Kasumi-1 (cell line): ENCODE measurements at regions not wholly inside any gene's neighbourhood (a gene's known extent, or its start where the extent isn't known, plus 50 kb on each side); places are given as distances from the start of the nearest gene placed in this dataset.
"Not testable (repeated sequence)": the region's sequence is repeated elsewhere in the genome, so short reads cannot be mapped to it uniquely, and the experiment has no call there.

Experiments
- DNase-seq, 2 experiments: peaks; one replicate each; lab custom pipeline; 2025; lab: John Stamatoyannopoulos, UW

DNA sequence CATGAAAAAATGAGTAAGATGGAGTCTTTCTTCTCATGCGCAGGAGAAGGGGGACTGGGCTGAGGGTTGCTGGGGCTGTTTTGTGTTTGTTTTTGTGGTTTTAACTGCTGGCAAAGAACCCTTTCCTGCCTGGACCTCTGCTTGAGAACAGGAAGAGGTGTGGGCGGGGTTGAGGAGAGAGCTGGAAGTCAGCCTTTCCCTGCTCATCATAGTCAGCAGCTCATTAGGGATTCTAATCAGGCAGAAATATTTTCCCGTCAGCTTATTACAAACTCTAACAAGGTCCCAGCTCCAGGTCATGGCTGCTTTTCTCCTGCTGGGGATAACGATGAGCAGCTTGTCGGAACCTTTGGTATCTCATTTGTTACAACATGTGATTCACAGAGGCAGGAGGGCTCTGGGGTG lies 185.0 kb upstream of the NRXN3 start:
- DNase-seq: no peak

GRCh38 chr14:77986773-77987172 lies 183.4 kb upstream of the NRXN3 start:
- DNase-seq: no peak

- DNase-seq: no peak
Measured at GRCh38 chr14:77988096-77988870, 181.9 kb upstream of the NRXN3 start.

DNA sequence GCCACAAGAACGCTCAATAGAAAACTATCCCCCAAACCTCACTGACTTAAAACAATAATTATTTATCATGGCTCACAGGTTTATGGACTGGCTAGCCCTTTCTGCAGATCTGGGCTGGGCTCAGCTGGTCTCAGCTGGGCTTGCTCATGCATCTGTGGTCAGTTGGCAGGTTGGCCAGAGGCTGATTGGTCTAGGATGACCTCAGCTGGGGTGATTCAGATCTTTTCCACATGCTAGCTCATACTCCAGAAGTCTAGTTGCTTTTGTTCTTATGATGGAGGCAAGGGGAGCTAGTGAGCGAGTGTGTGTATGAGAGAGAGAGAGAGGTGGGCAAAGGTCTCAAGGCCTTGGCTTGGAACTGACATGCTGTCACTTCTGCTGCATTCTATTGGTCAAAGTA lies 181.2 kb upstream of the NRXN3 start:
- no peak for DNase-seq

- no peak for DNase-seq
Measured at GRCh38 chr14:77989441-77989991, 180.7 kb upstream of the NRXN3 start.

- DNase-seq: no peak
Measured at GRCh38 chr14:77990337-77990736, 179.8 kb upstream of the NRXN3 start.

GRCh38 chr14:77991128-77991772 lies 178.9 kb upstream of the NRXN3 start:
- no peak for DNase-seq

- DNase-seq: peak; percentile 19 to 29
Measured at GRCh38 chr14:78005325-78005724, 164.8 kb upstream of the NRXN3 start.

DNA sequence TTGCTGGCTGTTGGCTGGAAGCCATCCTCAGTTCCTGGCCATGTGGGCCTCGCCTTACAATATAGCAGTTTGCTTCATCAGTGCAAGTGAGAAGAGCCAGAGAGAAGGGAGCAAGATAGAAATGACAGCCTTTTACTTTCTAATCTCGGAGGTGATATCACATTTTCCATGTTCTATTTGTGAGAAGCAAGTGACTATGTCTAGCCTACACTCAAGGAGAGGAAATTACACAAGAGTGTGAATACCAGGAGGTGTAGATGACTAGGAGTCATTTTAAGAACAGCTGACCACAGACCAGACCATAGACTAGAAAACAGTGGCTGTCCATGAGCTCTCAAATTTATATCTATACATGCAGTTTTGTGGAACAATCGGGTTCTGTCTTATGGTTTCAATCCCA lies 163.0 kb upstream of the NRXN3 start:
- DNase-seq: no peak

GRCh38 chr14:78010688-78011087 lies 159.5 kb upstream of the NRXN3 start:
- DNase-seq: no peak

DNA sequence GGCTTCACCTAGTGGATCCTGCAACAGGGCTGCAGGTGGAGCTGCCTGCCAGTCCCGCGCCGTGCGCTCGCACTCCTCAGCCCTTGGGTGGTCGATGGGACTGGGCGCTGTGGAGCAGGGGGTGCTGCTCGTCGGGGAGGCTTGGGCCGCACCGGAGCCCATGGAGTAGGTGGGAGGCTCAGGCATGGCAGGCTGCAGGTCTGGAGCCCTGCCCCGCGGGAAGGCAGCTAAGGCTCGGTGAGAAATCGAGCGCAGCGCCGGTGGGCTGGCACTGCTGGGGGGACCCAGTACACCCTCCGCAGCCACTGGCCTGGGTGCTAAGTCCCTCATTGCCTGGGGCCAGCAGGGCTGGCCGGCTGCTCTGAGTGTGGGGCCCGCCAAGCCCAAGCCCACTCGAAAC lies 156.3 kb upstream of the NRXN3 start:
- DNase-seq: not testable (repeated sequence)

GRCh38 chr14:78016532-78016931 lies 153.6 kb upstream of the NRXN3 start:
- no peak for DNase-seq

DNA sequence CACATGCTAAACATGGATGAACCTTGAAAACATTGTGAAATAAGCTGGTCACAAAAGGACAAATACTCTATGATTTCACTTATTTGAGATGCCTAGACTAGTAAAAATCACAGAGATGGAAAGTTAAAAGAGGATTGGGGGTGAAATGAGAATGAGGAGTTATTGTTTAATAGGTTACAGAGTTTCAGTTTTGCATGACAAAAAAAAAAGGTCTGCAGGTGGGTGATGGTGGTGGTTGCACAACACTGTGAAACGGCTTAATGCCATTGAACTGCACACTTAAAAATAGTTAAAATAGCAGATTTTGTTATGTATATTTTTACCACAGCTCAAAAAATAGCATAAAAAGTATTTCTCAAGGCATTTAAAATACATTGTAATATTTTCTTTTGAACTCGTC lies 151.9 kb upstream of the NRXN3 start:
- DNase-seq: no peak

- peak; percentile 83 to 87 for DNase-seq
Measured at GRCh38 chr14:78022059-78022458, 148.1 kb upstream of the NRXN3 start.

GRCh38 chr14:78023112-78023511 lies 147.1 kb upstream of the NRXN3 start:
- DNase-seq: no peak

- DNase-seq: no peak
Measured at GRCh38 chr14:78028471-78028870, 141.7 kb upstream of the NRXN3 start.

DNA sequence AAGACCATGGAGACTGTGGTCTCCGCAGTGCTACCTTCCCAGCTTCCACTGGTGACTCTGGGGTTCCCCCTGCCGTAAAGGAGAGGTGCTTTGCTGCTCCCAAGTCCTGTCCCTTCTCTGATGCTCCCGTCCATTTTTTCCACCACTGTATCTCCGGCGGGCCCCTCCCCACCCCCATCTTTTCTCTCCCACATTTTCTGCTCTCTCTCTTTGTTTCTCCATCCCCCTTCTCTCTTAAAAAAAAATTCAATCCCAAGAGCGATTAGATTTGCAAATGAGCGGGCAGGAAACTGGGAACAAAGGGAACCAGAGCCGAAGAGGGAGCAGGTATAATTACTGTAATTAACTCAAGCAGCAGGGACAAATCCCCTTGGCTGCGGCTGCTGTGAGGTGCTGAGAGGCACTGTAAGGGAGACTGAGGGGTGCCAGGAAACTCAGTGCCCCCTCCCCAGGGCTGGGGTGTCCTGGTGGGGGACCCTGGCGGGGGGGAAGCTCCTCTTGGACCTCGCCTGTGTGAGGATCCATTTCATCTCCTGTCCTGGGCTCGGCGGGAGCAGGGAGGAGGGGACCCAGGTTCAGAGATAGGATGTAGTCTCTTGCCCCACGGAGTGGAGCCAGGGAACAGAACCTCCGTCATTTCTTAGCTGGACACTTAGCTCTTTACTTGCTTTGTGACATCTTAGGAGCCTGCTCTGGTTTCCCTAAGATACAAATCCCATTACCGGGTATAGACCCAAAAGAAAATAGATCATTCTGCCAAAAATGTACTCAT lies 140.4 kb upstream of the NRXN3 start:
- DNase-seq: no peak

DNA sequence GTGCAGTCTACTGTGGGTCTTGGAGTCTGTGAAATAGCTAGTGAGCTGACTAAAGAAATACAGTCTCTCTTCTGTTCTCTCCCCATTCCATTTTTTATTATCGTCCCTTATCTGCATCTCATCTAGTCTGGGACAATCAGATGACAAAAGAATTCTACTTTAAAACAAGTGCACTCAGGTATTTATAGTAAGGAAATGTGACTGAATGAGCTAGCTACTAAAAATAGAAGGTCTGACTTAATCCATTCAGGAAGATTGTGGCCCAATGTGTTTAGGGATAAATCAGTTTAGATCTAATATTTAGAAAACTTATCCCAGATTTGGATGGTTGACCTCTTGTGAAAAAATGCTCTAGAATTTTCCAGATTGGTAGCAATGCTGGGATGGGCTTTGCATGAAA lies 126.8 kb upstream of the NRXN3 start:
- DNase-seq: no peak

DNA sequence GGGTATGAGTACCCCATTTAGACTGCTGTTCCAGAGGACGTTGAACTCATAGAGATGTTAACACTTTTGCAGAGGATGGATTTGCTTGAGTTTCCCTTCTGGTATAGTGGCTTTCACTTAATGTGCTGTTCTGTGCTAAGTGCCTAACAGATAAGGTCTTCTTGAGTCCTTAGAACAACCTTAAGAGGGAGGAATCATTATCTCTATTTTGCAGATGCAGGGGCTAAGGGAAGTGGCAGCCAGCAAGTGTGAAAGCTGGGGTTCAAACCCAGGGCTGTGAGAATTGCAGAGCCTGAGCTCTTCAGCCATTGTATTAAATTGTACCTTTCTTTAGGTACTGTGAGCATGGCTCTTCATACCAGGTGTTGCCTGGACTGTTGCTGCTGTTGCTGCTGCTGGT lies 122.1 kb upstream of the NRXN3 start:
- no peak for DNase-seq

DNA sequence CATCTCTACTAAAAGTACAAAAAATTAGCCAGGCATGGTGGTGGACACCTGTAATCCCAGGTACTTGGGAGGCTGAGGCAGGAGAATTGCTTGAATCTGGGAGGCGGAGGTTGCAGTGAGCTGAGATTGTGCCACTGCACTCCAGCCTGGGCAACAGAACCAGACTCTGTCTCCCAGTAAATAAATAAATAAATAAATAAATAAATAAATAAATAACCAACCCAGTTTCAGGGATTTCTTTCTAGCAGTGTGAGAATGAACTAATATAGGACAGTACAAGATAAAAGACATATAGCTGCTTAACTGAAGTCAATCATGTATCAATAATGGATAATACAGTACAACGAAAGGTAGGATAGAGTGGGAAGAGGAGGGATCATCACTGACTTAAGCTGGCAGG lies 113.3 kb upstream of the NRXN3 start:
- not testable (repeated sequence) for DNase-seq

DNA sequence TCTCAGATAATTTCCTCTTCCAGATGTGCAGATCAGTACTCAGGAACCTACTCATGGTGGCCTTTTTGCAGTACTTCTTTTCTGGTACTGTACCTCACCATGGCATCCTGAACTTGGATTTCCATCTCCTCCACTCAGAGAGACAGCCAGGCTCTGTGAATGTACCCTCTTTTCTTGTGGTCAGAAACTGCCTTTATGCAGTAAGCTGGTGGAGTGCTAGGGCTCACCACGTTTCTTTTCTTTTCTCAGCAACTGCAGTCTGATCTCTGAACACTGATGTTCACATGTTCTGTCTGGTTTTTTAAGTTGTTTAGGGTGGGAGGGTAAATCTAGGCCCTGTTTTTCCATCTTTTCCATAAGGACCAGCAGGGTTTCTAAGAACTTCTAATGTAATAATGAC lies 99.8 kb upstream of the NRXN3 start:
- no peak for DNase-seq

- no peak for DNase-seq
Measured at GRCh38 chr14:78071016-78071549, 99.1 kb upstream of the NRXN3 start.
